ENCODE measurements at regions not wholly inside any gene's neighbourhood (a gene's known extent, or its start where the extent isn't known, plus 50 kb on each side); places are given as distances from the start of the nearest gene placed in this dataset.
A peak's percentile ranks its signal among the peaks of the same experiment; 100 is the strongest.
"Not testable (repeated sequence)": the region's sequence is repeated elsewhere in the genome, so short reads cannot be mapped to it uniquely, and the experiment has no call there.

DNA sequence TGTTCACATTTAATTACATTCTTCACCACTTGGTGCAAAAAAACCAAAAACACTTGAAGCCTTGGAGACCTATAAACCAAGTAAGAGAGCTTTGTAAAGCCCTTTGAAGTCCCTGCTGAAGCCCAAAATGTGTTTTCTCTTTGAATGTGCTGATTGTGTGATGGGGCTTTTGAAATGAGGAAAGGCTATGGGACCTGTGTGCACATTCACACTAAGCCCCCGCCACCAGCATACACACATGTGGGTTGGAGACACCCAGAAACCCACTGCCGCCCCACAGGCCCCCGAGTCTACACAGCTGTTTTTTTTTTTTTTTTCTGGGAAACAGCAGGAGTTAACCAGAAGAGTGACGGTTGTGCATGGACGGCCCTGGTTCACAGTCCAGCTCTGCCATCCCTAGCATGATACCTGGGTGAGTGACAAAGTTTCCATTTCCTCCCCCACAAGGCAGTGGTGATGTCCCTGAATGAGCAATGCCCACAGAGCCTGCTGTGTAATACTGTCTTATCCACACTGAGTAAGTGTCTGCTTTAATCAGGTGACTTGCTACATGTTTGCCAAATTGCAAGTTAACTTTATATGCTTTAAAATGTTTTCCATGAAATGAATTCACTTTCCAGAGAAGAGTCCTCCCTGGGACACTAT lies 154.6 kb upstream of the GDF10 start:
- DNase-seq, result peak; percentile 25

DNA sequence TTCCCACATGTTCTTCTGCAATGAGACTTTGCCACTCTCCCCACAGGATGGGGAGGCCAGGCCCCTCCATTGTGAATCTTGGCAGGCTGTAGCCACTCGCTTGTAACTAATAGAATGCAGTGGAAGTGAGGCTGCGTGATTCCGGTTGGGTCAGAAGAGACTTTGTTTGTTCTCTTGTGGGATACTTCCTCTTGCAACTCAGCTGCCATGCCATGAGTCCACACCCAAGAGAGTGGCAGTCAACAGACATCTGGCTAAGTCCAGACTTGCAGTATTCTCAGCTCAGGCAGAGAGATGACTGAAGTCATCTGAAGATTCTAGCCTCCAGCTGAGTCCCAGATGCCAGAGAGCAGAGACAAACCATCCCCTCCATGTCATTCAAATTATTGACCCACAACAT lies 153.4 kb upstream of the GDF10 start:
- no peak for DNase-seq

DNA sequence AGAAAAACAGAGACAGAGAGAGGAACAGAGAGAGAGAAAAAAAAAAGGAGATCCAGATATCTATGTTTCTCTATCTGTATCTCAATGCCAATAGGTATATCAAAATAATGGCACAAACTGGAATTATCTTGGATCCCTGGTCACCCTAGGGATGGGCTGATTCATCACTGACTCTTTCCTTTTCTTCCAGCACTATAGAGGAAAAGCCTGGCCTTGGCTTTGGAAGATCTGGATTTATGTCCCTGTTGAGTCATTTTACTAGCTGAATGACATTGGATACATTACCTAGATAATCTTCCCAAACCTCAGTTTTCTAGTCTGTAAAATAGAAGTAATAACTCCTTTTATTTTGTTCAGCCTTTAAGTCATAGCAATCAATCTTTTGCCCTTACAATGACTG lies 152.8 kb upstream of the GDF10 start:
- no peak for DNase-seq

DNA sequence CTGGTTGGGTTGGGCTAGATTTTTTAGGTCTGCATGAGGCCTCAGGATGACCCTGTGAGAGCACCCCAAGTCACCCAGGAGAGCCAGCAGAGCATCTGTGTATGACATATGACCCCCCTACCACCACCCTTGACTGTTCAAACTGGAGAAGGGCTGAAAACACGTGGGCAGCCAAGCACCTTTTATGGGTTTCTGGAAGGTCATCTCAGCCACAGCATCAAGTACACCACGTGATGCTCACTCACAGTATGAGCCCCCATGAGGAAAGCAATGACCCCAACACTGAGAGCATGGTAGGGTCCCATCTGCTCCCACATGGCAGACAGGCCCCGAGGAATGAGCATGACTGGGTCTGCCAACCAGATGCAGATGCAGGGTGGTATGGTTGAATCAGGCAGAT lies 149.4 kb upstream of the GDF10 start:
- no peak for DNase-seq

DNA sequence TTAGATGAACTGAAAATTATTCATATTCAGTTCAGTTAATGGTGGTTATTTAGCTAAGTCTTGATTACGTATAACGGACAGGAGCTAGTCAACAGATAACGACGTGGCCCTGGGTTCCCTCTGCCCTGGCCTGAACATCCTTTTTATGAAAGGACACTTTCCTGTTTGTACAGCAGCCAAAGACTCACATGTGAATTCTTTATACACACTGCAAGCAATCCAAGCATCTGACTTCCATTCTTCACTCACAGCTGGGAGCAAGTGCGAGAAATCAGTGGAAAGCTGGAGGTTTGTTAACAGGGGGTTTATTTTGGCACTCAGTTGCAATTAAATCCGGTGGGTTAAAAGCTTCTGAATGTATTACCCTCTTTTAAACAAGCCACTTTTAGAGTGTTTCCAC lies 148.1 kb upstream of the GDF10 start:
- no peak for DNase-seq

DNA sequence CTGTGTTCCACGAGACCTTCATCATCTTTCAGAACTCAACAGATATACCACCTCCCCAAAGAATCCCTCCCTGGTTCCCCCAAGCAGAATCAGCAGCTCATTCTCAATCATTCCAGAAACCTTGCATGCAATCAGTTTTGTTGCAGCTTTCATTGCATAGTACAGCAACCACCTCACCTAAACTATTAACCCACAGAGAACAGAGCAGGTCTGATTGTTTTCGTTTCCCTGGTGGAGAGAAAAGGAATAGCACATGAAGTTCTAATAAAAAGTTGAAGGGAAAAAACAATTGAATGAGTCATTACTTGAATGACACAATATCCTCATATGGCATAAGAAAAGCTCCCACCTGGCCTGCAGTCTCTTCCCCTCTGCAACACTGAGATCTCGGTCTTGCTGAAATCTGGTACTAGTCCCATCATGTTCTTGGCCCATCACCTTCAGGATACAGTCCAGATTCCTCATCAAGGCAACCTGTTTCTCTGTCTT lies 147.1 kb upstream of the GDF10 start:
- DNase-seq, result peak; percentile 16

DNA sequence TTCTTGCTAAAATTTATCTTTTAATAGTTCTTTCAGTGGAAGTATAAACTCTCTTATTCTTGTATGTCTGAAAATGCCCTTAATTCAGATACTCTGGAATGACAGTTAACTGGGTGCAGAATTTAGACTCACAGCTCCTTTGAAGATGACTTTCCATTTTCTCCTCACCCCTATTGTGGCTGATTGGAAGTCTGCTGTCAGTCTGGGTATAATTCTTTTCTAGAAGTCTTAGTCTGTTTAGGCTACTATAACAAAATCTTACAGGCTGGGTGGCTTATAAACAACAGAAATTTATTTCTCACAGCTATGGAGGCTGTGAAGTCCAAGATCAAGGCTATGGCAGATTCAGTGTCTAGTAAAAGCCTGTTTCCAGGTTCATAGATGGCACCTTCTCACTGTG lies 145.2 kb upstream of the GDF10 start:
- no peak for DNase-seq

GRCh38 chr10:47156873-47157272 lies 143.1 kb upstream of the GDF10 start:
- no peak for DNase-seq

DNA sequence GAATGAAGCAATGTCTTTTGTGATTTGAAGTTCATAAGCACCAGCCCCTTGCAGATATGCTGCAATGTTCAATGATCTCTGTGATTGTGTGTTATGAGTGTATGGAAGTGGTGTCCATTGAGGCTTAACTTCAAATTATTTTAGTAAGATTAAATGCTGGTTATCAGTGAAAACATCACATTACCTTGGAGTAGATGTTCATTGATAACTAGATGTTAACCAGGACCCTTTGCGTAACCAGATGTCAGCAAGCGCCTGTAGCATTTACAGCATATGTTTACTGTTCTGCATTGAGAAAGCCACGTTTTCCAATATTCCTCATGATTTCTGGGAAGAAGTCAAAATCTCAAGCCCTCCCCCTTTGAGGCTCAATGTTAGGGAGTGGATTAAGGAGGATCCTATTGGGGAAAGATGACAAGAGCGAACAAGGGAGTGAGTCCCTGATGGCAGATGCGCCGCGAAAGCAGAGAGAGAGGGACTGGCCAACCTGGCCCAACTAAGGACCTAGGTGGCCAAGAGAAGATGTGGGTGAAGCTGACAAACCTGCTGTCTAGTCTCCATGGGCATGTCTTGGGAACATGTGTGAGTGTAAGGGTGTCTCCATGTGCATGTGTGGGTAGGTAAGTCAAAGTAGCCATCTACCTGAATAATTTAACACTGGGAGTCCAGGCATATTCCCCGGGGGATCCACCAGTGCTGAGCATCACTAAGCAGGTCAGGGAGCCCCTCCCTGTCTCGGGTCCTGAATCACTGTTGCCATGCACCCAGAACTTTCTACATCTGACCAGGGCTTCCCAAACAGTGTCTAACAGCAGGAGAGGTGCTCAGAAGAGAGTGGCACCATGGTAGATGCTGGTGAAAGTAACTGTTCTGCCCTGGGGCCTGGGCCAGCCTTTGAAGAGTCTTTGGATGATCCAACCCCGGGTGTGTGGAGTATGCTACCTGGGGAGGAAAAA lies 141.6 kb upstream of the GDF10 start:
- DNase-seq, result no peak

GRCh38 chr10:47159361-47160260 lies 140.4 kb upstream of the GDF10 start:
- no peak for DNase-seq

DNA sequence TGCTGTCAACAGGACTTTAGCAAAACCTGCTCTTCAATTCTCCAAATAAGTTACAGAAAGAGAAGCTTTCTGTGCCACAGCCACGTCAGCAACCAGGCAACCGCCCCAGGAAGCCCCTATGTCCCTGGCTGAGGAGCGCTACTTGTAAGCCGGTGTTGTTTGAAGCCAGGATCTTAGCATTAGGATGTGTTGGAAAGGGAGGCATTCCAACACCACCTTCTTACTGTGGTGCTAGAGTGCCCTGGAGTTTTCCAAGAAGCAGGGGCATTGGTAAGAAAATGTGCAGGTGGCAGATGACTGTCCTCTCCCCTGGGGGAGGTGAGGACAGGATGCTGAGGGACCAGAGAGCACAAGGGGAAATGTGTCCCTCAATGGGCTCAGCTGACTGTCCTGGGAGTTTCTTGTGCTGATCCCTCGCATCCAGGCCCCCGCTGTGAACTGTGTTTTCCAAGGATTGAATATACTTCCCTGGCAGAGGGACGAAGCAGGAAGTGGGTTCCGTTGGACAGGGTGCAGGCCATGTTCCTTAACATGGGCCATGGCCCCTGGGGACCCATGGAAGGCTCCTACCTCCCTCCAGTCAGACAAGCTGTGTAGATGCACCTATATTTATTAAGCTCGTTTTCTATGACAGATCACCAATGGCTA lies 139.6 kb upstream of the GDF10 start:
- no peak for DNase-seq

DNA sequence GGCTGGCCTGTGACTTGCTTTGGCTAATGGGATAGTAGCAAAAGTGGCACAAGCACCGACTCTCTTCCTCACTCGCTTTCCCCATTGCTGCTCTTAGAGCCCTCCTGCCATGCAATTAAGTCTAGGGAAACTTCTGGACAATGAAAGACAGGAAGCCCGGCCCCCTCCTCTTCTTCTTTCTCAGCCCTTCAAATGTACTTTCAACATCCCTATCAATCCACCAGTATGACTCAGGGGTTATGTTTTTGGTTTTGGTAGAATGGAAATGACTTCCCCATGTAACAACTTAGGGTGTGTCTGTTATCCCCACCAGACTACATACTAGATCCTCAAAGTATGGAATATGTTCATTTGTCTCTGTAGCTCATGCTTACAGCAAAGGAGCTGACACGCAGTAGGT lies 139.0 kb upstream of the GDF10 start:
- DNase-seq, result no peak

GRCh38 chr10:47161465-47161864 lies 138.5 kb upstream of the GDF10 start:
- no peak for DNase-seq

- DNase-seq, result no peak
Observed at GRCh38 chr10:47164126-47164799, 135.7 kb upstream of the GDF10 start.

DNA sequence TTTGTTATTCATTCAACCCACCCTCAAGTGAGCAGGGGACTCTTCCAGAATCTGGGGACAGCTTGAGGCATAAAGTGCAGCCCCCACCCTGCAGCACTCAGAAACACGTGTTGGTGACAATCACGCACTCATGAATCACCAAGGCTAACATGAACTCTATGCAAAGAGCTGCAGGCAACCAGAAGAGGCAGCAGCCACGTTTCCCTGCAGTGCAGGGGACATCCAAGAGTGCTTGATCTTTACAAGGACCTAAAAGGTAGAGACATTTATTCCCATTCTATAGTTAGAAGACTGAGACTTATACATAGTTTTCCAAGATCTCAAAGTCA lies 135.2 kb upstream of the GDF10 start:
- no peak for DNase-seq

DNA sequence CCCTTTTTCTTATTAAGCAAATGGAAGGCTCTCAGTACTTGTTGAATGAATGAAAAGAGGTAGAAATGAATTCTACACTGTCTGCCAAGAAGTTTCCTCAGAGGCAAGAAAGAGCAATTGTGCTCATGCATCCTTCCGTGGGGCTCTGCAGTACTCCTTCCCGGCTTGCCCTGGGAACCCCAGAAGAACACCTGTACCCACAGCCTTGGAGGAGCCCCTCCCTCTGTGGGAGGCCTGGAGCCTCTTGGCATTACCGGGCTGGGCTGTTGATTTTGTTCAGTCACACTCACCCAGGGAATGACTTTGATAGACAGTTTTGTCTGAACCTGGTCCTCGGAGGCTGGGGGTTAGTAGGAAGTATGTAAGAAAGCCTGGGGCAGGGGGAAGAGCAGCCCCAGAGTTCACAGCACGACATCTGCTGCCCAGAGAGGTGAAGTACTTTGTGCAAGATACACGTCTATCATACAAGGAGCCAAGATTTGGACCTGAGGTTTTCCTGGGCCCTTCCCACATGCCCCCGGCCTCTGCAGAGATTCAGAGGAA lies 134.8 kb upstream of the GDF10 start:
- no peak for DNase-seq

DNA sequence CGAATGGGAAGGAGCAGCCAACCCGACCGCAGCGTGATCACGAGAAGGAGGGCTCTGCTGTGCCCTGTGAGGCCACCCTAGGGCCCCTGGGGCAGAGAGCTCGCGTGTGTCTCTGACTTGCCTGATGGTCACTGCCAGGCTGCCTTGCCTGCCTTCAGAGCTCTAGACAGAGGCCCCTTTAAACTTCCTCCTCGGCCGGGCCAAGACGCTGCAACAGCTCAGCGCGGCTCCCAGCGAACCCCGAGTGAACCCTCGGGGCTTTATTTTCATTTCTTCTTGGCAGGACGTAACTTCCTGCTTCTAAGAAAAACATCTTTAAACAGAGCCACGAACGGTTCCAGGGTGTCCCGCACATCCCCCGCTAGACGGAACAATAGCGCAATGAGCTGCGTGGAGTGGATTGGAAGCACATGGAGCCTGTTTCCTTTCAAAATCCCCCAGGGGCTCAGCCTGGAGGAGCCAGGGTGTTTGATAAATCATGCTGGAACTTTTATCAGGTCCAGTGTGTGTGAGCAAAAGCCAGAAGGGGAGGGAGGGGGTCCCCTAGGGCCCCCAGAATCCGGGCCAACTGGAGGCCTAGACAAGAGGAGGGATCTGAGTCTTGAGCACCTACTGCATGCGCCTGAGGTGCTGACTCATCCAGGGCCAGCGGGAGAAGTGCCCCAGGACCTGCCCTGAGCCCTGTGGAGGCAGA lies 134.1 kb upstream of the GDF10 start:
- DNase-seq, result no peak

DNA sequence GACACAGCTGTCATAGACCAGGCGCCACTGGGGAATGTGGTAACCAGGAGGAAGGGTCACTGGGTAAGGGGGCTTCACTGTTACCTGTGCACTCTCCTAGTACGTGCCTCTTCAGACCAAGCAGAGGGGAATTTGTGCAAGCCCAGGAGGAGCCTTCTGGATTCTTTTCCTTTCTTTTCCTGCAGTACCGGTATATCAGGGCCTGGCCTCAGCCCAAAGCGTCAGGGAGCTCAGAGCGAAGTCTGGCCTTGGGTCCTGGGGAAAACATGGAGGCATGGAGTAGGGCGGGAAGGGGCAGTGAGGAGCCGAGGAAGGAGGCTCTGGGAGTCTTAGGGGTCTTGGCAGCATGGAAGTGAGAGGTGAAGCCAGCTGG lies 133.6 kb upstream of the GDF10 start:
- DNase-seq, result no peak

GRCh38 chr10:47166808-47167581 lies 133.0 kb upstream of the GDF10 start:
- DNase-seq, result not testable (repeated sequence)

- no peak for DNase-seq
Observed at GRCh38 chr10:47167591-47167990, 132.4 kb upstream of the GDF10 start.

GRCh38 chr10:47169581-47169980 lies 130.4 kb upstream of the GDF10 start:
- no peak for DNase-seq
